ENCODE measurements at regions not wholly inside any gene's neighbourhood (a gene's known extent, or its start where the extent isn't known, plus 50 kb on each side); places are given as distances from the start of the nearest gene placed in this dataset.

GRCh38 chr5:117210796-117211195, 636.2 kb upstream of the SEMA6A start:
- no peak for TF ChIP-seq EZH2 (IDR thresholded peaks at IDR 0.05)
- TF ChIP-seq CTCF (IDR thresholded peaks at IDR 0.05): no peak

Measured in neural progenitor cell (in vitro differentiated cells).